ENCODE measurements at regions not wholly inside any gene's neighbourhood (a gene's known extent, or its start where the extent isn't known, plus 50 kb on each side); places are given as distances from the start of the nearest gene placed in this dataset.

DNA sequence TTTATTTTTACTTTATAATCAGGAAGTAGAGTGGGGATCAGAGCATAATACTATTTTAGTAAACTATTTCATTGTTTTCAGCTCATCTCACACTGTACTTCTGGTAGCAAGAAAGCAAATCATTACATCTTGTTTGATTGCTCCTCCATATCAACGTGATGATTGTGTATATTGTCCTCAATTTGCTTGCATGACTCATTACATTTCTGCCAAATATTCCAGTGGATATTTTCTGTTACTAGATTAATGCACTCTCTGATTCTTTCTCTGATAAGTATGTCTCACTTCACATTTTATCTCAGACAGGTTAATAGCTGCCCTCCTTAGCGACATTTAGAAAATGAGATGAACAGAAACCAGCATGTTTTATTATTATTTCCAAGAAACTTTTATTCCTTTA lies 1145.3 kb downstream of the OTOL1 start:
- peaks cover 7% of the 10 kb centered on the region for H3K36me3 Mint-ChIP-seq
- TF ChIP-seq, protein P1, sequence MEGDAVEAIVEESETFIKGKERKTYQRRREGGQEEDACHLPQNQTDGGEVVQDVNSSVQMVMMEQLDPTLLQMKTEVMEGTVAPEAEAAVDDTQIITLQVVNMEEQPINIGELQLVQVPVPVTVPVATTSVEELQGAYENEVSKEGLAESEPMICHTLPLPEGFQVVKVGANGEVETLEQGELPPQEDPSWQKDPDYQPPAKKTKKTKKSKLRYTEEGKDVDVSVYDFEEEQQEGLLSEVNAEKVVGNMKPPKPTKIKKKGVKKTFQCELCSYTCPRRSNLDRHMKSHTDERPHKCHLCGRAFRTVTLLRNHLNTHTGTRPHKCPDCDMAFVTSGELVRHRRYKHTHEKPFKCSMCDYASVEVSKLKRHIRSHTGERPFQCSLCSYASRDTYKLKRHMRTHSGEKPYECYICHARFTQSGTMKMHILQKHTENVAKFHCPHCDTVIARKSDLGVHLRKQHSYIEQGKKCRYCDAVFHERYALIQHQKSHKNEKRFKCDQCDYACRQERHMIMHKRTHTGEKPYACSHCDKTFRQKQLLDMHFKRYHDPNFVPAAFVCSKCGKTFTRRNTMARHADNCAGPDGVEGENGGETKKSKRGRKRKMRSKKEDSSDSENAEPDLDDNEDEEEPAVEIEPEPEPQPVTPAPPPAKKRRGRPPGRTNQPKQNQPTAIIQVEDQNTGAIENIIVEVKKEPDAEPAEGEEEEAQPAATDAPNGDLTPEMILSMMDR (IDR thresholded peaks at IDR 0.05; ENCODE audit: unreplicated experiment), result no peak
- H3K4me1 Mint-ChIP-seq, result peaks cover 10% of the 10 kb centered on the region
- no peaks in the 10 kb centered on the region for H3K27me3 Mint-ChIP-seq (ENCODE audit: low read depth)
- peaks cover 16% of the 10 kb centered on the region for H3K9me3 Mint-ChIP-seq
- H3K27ac Mint-ChIP-seq, result no peak overlapping the region
- no peak for DNase-seq (ENCODE audit: low spot score in 2 of 2, unreplicated experiment in 2 of 2)
- H3K4me3 Mint-ChIP-seq, result no peak overlapping the region

DNA sequence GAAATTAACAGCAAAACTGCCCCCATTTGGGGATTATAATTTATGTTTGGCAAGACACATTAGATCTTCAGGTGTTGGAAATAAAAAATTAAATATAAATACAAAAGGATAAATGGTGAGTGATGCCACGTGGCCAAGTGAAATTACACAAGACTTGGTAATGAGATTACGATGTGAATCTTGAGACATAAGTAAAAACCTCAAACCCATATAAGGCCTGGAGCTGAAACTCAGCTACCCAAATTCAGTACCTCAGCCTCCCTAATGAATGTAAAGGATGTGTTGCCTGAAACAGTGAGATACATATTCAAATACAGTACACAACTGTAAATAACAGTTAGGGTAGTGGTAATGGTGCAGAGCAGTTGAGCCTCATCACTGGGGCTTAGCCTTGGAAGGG lies 1146.6 kb downstream of the OTOL1 start:
- no peak overlapping the region for H3K27ac Mint-ChIP-seq
- no peak for DNase-seq (ENCODE audit: low spot score in 2 of 2, unreplicated experiment in 2 of 2)
- H3K36me3 Mint-ChIP-seq, result peaks cover 6% of the 10 kb centered on the region
- H3K4me1 Mint-ChIP-seq, result peaks cover 10% of the 10 kb centered on the region
- peaks cover 19% of the 10 kb centered on the region for H3K9me3 Mint-ChIP-seq
- H3K4me3 Mint-ChIP-seq, result no peak overlapping the region
- H3K27me3 Mint-ChIP-seq (ENCODE audit: low read depth), result no peaks in the 10 kb centered on the region
- TF ChIP-seq, protein P1 (IDR thresholded peaks at IDR 0.05; ENCODE audit: unreplicated experiment), result no peak

DNA sequence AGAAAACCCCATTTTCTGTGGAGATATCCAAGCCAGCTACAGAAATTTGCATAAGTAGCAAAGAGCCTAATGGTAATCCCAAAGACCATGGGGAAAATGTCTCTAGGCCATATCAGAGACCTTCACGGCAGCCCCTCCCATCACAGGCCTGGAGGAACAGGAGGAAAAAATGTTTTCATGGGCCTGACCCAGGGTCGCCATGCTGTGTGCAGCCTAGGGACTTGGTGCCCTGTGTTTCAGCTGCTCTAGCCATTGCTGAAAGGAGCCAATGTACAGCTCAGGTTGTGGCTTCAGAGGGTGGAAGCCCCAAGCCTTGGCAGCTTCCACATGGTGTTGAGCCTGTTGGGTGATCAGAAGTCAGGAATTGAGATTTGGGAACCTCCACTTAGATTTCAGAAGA lies 1150.7 kb downstream of the OTOL1 start:
- no peaks in the 10 kb centered on the region for H3K27me3 Mint-ChIP-seq (ENCODE audit: low read depth)

GRCh38 chr3:162658003-162658402 lies 1161.4 kb downstream of the OTOL1 start:
- no peaks in the 10 kb centered on the region for H3K27me3 Mint-ChIP-seq (ENCODE audit: low read depth)
- DNase-seq (ENCODE audit: low spot score in 2 of 2, unreplicated experiment in 2 of 2), result no peak
- TF ChIP-seq, protein P1 (IDR thresholded peaks at IDR 0.05; ENCODE audit: unreplicated experiment), result no peak
- no peak overlapping the region for H3K27ac Mint-ChIP-seq
- H3K4me1 Mint-ChIP-seq, result no peaks in the 10 kb centered on the region
- H3K9me3 Mint-ChIP-seq, result peaks cover 16% of the 10 kb centered on the region
- no peak overlapping the region for H3K4me3 Mint-ChIP-seq
- H3K36me3 Mint-ChIP-seq, result no peaks in the 10 kb centered on the region

More for the DNA sequence above, 1150.7 kb downstream of the OTOL1 start:
- TF ChIP-seq, protein P1 (IDR thresholded peaks at IDR 0.05; ENCODE audit: unreplicated experiment), result no peak
- Mint-ChIP-seq H3K27ac (no peak overlapping the region), H3K4me3 (no peak overlapping the region), H3K4me1 (peaks cover 1% of the 10 kb centered on the region), H3K9me3 (peaks cover 20% of the 10 kb centered on the region), H3K36me3 (peaks cover 9% of the 10 kb centered on the region)
- no peak for DNase-seq (ENCODE audit: low spot score in 2 of 2, unreplicated experiment in 2 of 2)

- no peaks in the 10 kb centered on the region for H3K9me3 Mint-ChIP-seq
- H3K27ac Mint-ChIP-seq, result no peak overlapping the region
- no peak overlapping the region for H3K4me3 Mint-ChIP-seq
- H3K4me1 Mint-ChIP-seq, result no peaks in the 10 kb centered on the region
- no peaks in the 10 kb centered on the region for H3K27me3 Mint-ChIP-seq (ENCODE audit: low read depth)
- DNase-seq (ENCODE audit: low spot score in 2 of 2, unreplicated experiment in 2 of 2), result no peak
- no peaks in the 10 kb centered on the region for H3K36me3 Mint-ChIP-seq
- TF ChIP-seq, protein P1 (IDR thresholded peaks at IDR 0.05; ENCODE audit: unreplicated experiment), result no peak
Measured at GRCh38 chr3:162665684-162666391, 1169.2 kb downstream of the OTOL1 start.

All from mesothelial cell of epicardium (in vitro differentiated cells).